Mucosa of stomach (tissue), 1 donor: ENCODE measurements at regions not wholly inside any gene's neighbourhood (a gene's known extent, or its start where the extent isn't known, plus 50 kb on each side); places are given as distances from the start of the nearest gene placed in this dataset.

Experiments used
- H3K27me3 ChIP-seq: one replicate; pipeline ENCODE4 v1.7.0; 2013; ENCODE audit warnings: mild to moderate bottlenecking, low read length; ENCODE audit not compliant: control insufficient read depth, insufficient read depth
- H3K36me3 ChIP-seq: one replicate; pipeline ENCODE4 v1.7.0; 2013; ENCODE audit warnings: low read length; ENCODE audit not compliant: control insufficient read depth, insufficient read depth
- H3K4me1 ChIP-seq: one replicate; pipeline ENCODE4 v1.7.0; 2013; ENCODE audit warnings: mild to moderate bottlenecking, low read length; ENCODE audit not compliant: control insufficient read depth, insufficient read depth
- H3K4me3 ChIP-seq: one replicate; pipeline ENCODE4 v1.7.0; 2013; ENCODE audit warnings: low read length
- H3K9ac ChIP-seq: one replicate; pipeline ENCODE4 v1.7.0; 2013; ENCODE audit warnings: mild to moderate bottlenecking, low read length, moderate library complexity
- H3K9me3 ChIP-seq: one replicate; pipeline ENCODE4 v1.7.0; 2013; ENCODE audit warnings: mild to moderate bottlenecking, low read length, moderate library complexity; ENCODE audit not compliant: control insufficient read depth
- donor health status: Pancreatic carcinoma.

GRCh38 chr6:2441601-2442475 is 196.4 kb upstream of the GMDS start:
- H3K27me3 ChIP-seq, result no peaks in the 10 kb centered on the region
- no peaks in the 10 kb centered on the region for H3K4me1 ChIP-seq
- H3K9me3 ChIP-seq, result no peaks in the 10 kb centered on the region
- no peak overlapping the region for H3K9ac ChIP-seq
- H3K36me3 ChIP-seq, result no peaks in the 10 kb centered on the region
- H3K4me3 ChIP-seq, result no peak overlapping the region

DNA sequence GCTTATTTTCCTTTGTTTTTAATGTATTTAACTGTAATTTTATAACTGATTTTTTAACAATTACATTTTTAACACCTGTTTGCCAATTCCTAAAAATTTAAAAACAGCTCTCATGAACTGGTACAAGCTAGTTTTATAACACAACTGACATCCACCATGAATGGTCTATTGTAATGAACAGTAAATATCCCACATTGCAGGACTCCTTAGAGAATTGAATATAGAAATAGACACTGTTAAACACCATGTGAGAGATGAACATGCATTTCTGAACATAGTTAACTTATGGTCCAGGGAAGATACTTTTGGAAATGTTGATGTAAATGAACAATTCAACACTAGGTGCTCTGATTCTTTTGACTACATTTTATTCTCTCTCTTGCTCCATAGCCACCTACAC is 195.1 kb upstream of the GMDS start:
- Histone ChIP-seq H3K4me1 (no peaks in the 10 kb centered on the region), H3K27me3 (no peaks in the 10 kb centered on the region), H3K9me3 (no peaks in the 10 kb centered on the region), H3K9ac (no peak overlapping the region), H3K36me3 (no peaks in the 10 kb centered on the region), H3K4me3 (no peak overlapping the region)

DNA sequence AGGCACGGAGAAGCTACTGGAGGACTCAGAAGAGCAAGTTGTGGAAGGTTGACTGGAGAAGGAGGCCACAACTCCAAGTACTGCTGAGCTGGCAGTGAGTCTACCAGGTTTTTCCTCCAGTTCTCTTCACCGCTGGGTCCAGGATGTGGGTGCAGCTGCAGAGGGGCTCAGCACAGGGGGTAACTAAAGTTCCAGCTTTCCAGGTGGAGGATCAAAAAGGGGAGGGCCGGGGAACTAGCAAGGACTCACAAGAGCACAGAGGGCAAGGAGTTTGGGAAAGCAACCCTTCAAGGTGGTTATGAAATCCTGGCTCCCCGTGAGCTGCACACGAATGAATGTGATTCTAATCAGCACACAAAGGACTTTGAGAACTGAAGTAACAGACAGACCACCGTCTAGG is 194.2 kb upstream of the GMDS start:
- no peaks in the 10 kb centered on the region for H3K4me1 ChIP-seq
- H3K9ac ChIP-seq, result no peak overlapping the region
- H3K27me3 ChIP-seq, result no peaks in the 10 kb centered on the region
- H3K4me3 ChIP-seq, result no peak overlapping the region
- no peaks in the 10 kb centered on the region for H3K9me3 ChIP-seq
- no peaks in the 10 kb centered on the region for H3K36me3 ChIP-seq

DNA sequence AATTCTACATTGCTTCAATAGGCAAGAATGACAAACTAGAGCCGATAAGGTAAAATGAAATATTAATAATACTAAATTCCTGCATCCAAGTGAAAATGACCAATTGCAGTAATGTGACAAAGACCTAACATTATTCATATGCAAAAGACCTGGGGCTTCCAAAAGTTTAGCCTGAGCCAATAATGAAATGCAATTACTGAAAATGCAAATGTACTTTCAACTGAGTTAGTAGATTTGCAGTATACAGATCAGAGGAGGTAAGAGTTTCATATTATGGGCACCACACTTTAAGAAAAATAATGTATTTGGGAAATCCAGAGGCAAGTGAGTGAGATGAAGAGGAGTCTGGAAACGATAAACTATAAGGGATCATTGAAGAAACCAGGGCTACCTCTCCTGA is 193.7 kb upstream of the GMDS start:
- Histone ChIP-seq H3K27me3 (no peaks in the 10 kb centered on the region), H3K4me1 (no peaks in the 10 kb centered on the region), H3K4me3 (no peak overlapping the region), H3K9ac (no peak overlapping the region), H3K36me3 (no peaks in the 10 kb centered on the region), H3K9me3 (no peaks in the 10 kb centered on the region)

- Histone ChIP-seq H3K36me3 (no peaks in the 10 kb centered on the region), H3K9me3 (no peaks in the 10 kb centered on the region), H3K4me3 (no peak overlapping the region), H3K4me1 (no peaks in the 10 kb centered on the region), H3K9ac (no peak overlapping the region), H3K27me3 (no peaks in the 10 kb centered on the region)
Measured at GRCh38 chr6:2436410-2437154, 191.2 kb upstream of the GMDS start.

DNA sequence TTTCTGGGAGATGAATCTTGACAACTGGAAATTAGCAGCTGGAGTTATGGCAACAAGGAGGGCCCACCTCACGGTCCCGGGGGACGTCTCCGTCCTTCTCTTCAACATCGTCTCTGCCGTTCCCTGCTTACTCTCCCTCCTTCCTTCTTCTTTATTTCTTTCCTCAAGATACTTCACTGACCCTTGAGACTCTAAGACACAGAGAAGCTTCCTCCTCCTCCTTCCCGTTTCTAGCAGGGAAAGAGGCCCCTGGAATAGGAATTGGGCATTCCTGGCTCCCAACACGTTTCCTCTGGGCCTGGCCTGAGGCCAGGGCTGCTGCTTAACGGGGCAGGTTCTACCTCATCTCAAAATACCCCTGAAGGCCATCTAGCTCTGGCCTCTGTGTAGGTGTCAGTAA is 189.9 kb upstream of the GMDS start:
- no peaks in the 10 kb centered on the region for H3K9me3 ChIP-seq
- no peak overlapping the region for H3K4me3 ChIP-seq
- no peak overlapping the region for H3K9ac ChIP-seq
- no peaks in the 10 kb centered on the region for H3K36me3 ChIP-seq
- no peaks in the 10 kb centered on the region for H3K27me3 ChIP-seq
- no peaks in the 10 kb centered on the region for H3K4me1 ChIP-seq

GRCh38 chr6:2434912-2435311 is 189.5 kb upstream of the GMDS start:
- Histone ChIP-seq H3K4me3 (no peak overlapping the region), H3K9me3 (no peaks in the 10 kb centered on the region), H3K4me1 (no peaks in the 10 kb centered on the region), H3K9ac (no peak overlapping the region), H3K36me3 (no peaks in the 10 kb centered on the region), H3K27me3 (no peaks in the 10 kb centered on the region)

DNA sequence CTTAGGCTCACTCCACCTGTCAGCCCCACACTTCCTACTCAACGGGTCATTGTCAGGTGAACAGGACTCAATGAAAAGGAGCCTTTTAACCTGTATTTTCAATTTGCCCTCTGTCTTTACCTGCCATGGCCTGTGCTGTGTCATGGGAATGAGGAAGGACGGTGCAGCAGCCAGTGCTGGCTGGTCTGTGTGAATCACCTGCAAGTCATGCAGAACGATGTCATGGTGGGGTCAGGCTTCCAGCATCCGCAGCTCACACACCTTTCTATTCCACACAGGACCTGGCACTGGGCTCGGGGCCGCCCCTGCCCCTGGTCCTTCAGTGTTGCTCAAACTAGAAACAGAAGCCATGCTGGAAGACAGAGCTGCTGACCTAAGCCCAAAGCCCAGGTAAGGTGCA is 188.7 kb upstream of the GMDS start:
- no peaks in the 10 kb centered on the region for H3K36me3 ChIP-seq
- no peak overlapping the region for H3K4me3 ChIP-seq
- H3K9me3 ChIP-seq, result no peaks in the 10 kb centered on the region
- H3K27me3 ChIP-seq, result no peaks in the 10 kb centered on the region
- H3K4me1 ChIP-seq, result no peaks in the 10 kb centered on the region
- no peak overlapping the region for H3K9ac ChIP-seq

DNA sequence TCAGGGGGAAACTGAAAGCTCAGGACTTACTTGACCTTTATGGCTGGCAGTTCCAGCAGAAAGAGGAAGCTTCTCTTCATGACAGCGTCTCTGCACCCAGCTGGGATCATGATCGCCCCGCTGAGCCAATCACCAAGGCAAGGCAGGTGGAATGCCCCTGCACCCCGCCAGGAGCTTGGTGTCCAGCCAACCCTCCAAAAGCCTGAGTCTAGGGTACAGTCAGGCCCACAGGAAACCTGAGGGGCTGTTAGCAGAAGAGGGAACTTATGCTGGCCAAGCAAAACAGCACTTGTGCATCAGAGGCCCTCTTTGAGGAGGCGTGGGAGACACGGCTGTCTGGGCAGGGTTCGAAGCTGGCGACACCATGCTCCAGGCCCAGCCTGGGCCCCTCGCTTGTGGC is 188.3 kb upstream of the GMDS start:
- Histone ChIP-seq H3K27me3 (no peaks in the 10 kb centered on the region), H3K36me3 (no peaks in the 10 kb centered on the region), H3K9ac (no peak overlapping the region), H3K4me3 (no peak overlapping the region), H3K9me3 (no peaks in the 10 kb centered on the region), H3K4me1 (no peaks in the 10 kb centered on the region)

DNA sequence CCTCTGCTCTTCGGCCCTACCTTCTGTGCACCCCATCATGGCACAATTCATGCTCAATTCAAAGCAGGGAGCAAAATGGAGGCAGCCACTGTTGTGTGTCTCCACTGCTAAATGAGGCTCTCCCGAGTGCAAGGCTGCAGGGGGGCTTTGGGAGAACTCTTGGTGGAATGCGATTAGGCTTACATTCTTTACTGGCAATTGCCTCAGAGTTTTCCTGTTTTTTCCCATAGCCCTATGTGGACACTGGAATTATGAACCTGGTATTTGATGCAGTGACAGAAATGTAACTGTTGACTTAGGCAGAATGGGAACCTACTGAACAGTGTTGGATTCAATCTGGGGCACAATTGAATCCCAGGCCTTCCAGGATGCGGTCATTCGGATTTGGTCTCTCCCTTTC is 187.9 kb upstream of the GMDS start:
- Histone ChIP-seq H3K9ac (no peak overlapping the region), H3K4me3 (no peak overlapping the region), H3K9me3 (no peaks in the 10 kb centered on the region), H3K36me3 (no peaks in the 10 kb centered on the region), H3K27me3 (no peaks in the 10 kb centered on the region), H3K4me1 (no peaks in the 10 kb centered on the region)

- H3K9ac ChIP-seq, result no peak overlapping the region
- no peaks in the 10 kb centered on the region for H3K9me3 ChIP-seq
- H3K36me3 ChIP-seq, result no peaks in the 10 kb centered on the region
- H3K27me3 ChIP-seq, result no peaks in the 10 kb centered on the region
- H3K4me3 ChIP-seq, result no peak overlapping the region
- H3K4me1 ChIP-seq, result no peaks in the 10 kb centered on the region
Measured at GRCh38 chr6:2432292-2432691, 186.9 kb upstream of the GMDS start.

GRCh38 chr6:2430612-2431011 is 185.2 kb upstream of the GMDS start:
- H3K4me3 ChIP-seq, result no peak overlapping the region
- H3K9me3 ChIP-seq, result no peaks in the 10 kb centered on the region
- no peaks in the 10 kb centered on the region for H3K4me1 ChIP-seq
- H3K27me3 ChIP-seq, result no peaks in the 10 kb centered on the region
- no peak overlapping the region for H3K9ac ChIP-seq
- H3K36me3 ChIP-seq, result no peaks in the 10 kb centered on the region
